HG02588 (cell line): ENCODE measurements at regions not wholly inside any gene's neighbourhood (a gene's known extent, or its start where the extent isn't known, plus 50 kb on each side); places are given as distances from the start of the nearest gene placed in this dataset.
"Not testable (repeated sequence)": the region's sequence is repeated elsewhere in the genome, so short reads cannot be mapped to it uniquely, and the experiment has no call there.

Source experiments
- ATAC-seq: cut with Tn5 transposase; IDR thresholded peaks from one replicate; pipeline ENCODE4 v1.9.1; 2021; ENCODE audit warnings: mild to moderate bottlenecking, moderate library complexity; ENCODE audit not compliant: unreplicated experiment

DNA sequence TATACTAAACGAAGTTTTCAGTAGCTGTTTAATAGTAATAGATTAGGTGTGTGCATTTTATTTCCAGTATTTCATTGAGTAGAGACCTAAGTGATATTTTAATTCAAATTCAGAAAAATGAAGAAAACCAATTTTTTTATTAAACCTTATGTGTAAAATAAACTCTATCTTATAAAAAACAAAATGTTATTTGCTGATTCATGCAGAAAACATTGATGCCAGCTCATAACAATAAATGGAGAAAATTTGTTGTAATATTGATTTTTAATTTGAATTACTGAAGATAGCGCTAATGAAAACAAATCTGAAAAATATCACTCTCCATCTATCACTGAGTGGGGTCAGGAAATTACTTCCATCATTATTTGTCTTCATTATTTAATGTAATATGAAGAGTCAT lies 1177.8 kb upstream of the SEMA6A start:
- no peak for ATAC-seq

DNA sequence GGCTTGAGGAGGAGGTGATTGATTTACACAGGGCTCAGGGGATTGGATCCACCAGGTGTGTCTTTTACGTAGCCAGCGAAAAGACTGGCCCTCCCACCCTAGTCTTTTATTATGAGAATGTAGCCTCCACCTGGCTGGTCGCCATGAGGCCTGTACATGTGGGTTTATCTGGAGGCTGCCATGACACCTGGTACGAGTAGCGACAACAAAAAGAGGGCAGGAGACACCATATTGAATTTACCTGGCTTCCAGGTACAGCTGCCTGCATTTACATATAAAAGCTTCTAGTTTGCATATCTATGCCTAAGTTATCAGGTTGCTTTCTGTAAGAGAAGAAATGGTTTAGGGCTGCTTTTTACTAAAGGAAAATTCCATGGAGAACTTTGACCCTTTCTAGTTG lies 1173.7 kb upstream of the SEMA6A start:
- ATAC-seq: no peak

DNA sequence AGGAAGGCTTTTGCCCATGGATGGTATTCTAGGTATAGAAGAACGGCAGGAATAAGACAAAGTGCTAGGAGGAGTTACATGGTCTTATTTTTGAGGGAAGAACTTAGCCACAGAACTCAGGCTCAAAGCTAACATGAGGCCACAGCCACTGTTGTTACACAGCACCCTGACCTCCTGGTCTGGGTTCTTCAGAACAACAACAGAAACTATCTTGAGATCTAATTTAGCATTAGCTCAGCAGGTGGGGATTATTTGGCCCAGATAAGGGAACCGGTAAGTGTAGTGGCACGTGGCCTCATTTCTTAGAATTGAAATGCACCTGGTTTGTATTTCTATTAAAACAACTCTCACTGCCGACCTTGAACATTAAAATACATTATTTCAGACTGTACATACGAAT lies 1168.7 kb upstream of the SEMA6A start:
- no peak for ATAC-seq

DNA sequence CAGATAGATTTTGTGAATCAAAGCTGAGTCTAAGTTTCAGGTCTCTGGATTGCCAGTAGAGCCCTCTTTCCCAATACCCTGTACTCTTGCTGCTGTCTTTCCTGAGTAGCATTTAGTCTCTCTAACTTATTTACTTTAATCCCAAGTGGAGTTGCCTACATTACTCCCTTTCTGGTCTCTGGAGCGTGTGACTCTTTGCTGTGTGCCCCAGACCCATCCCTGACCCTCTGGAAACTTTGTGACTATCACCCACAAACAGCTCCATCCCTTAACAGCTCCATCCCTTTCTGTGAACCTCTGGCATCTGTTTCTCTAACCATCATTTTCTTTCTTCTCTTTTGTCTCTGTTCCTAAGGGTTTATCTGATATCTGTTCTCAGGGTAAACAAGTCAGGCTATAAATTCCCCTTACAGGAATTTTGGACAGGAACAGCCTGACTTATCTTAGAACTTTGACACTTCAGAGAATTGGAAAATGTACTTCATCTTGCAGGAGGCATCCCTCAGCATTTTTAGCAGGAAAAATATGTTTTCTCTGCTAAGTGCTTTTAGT lies 1167.1 kb upstream of the SEMA6A start:
- no peak for ATAC-seq

DNA sequence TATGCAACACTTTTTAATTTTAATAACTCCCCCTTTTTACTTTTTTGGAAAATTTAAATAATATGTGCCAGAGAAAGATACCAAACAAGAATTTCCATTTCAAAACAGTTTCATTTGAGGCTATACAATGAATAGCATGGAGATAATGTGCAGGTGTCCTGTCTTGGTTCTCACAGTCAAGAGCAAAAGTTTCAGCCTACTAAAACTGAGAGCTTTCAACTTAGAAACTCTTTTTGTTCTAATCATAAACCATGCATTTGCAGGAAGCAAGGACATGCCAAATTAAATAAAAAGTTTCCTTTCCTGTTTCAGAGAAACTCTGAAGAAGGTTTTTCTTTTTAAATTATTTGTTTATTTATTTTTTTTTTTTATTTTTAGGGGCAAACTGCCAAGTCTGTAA lies 1165.6 kb upstream of the SEMA6A start:
- no peak for ATAC-seq

DNA sequence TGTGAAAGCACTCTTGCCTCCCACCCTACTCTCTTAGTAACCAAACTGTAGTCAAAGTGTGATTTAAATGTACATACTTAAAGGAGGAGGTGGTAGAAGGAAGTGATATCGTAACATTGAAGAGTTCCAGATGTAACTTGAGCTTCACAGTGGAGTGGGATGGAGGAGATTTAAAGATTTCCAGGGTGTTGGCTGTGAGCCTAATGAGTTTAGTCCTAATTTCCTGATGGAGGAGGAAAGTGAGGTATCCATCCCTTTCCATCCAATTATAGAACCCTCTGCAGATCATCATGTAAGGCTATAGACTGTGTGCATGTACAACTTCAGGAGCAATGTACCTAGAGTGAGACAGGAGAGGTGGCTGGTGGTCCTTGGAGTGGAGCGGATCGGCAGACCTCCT lies 1163.9 kb upstream of the SEMA6A start:
- no peak for ATAC-seq

DNA sequence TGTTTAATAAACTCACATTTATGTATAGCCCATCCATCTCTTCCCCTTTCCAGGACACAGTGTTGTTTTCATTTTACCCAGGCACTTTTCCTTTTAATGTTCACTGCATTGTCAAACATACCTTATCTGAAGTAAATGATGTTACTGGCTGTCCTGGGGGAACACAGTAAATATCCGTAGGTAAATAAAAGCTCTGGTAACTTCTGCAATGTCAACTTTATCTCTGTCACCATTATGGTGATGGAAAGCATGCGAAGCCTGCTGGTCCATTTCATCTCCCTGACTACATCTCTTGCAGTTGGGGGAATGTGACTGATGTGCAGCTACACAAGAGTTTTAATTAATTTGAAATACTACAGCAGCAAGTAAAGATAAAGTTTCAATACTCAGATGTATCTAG lies 1162.1 kb upstream of the SEMA6A start:
- no peak for ATAC-seq

DNA sequence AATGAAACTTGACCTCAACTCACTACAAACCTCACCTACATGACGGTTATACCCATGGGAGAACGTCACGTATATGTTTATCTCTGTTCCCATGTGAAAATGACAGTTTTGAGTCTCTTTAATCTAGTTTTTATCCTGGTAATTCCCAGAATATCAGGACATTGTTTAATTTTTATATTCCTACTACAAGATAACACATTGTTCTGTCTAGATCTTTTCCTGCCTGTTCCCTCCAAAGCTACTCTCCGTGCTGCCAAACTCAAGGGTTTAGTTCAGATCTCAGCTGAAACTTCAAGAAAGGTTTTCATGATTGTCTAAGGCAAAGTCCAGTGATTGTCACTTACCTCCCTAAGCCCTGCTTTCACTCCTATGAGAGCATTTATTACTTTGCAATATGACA lies 1159.4 kb upstream of the SEMA6A start:
- no peak for ATAC-seq

DNA sequence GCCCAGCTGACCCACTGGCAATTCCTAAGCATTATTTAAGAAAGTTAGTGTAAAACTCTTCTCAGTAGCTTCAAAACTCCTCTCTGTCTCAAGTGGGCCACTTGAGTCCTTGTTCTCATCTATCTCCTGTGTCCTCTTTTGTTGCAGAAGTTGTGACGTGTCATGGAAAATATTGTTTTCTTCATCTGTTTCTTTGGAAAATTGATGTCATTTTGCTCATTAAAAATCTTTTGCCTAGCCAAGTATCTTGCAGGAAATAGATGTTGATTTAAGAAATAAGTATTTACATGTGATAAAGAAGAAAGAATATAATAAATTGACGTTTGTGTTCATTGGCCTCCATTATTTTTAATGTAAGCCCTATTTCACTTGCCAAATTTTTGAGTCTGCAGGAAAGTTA lies 1158.4 kb upstream of the SEMA6A start:
- no peak for ATAC-seq

DNA sequence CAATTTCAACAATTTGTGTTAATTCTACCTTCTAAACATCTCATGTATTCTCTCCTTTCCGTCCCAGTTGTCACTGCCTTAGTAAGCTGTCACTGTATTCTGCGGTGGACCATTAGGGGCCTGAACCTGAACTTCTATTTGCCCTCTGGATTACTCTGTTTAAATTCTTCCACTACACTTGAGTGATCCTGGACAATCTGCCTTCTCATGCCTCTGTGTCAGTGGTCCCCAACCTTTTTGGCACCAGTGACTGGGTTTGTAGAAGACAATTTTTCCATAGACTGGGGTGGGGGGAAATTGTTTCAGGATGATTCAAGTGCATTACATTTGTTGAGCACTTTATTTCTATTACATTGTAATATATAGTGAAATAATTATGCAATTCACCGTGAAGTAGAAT lies 1157.6 kb upstream of the SEMA6A start:
- no peak for ATAC-seq

DNA sequence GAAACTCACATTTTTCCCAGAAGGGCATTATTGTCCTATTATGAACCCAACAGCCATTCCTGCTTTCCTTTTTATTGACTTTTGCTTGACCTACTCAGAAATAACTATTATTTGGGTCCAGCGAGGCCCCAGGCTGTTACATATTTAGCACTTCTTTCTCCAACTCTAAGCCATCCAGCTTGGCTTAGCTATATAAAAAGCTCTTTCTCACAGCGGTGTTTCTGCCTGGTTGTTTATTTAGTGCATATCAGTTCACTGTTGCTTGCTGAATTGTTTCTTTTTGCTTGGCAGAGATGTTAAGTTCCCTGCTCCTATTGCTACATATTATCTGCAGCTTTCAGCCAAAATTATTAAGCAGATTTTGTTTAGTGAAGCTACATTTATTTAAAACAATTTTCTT lies 1156.8 kb upstream of the SEMA6A start:
- no peak for ATAC-seq

DNA sequence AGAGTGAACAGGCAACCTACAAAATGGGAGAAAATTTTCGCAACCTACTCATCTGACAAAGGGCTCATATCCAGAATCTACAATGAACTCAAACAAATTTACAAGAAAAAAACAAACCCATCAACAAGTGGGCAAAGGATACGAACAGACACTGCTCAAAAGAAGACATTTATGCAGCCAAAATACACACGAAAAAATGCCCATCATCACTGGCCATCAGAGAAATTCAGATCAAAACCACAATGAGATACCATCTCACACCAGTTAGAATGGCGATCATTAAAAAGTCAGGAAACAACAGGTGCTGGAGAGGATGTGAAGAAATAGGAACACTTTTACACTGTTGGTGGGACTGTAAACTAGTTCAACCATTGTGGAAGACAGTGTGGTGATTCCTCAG lies 1146.2 kb upstream of the SEMA6A start:
- not testable (repeated sequence) for ATAC-seq

DNA sequence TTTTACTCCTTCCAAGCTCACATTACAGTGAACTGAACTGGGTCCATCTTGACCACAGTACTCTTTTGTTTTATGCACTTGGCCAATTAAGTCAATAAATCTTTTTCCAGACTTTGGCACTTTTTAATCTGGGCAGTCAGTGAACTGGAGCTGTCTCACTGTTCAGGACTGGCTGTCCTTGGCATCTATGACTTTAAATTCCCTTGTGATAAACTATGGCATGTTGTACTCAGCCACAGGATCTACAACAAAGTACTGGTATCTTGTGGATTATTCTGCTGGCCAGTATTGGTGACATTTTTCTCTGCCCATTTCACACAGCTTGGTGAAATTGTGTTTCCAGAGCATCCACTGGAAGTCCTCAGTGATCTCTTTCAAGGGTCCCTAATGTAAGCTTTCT lies 1144.8 kb upstream of the SEMA6A start:
- ATAC-seq: no peak

DNA sequence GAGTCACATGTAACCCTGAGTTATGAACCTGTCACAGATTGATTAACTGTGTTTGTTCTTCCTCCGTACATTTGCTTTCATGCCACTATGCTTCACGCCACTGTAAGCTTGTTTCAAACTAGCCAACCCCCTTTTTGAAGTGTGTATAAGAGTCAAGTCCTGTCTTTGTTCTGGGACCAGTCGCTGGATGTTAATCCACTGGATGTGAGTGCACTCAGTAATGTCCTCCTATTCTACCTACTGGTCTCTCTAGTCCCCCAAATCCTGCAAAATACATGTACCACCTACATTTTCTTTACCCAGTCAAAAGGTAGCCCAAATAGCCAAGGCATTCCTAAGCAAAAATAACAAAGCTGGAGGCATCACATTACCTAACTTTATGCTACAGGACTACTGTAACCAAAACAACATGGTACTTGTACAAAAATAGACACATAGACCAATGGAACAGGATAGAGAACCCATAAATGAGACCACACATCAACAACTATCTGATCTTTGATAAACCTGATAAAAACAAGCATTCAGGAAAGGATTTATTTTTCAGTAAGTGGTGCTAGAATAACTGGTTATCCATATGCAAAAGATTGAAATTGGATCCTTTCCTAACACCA lies 1139.1 kb upstream of the SEMA6A start:
- ATAC-seq: no peak

DNA sequence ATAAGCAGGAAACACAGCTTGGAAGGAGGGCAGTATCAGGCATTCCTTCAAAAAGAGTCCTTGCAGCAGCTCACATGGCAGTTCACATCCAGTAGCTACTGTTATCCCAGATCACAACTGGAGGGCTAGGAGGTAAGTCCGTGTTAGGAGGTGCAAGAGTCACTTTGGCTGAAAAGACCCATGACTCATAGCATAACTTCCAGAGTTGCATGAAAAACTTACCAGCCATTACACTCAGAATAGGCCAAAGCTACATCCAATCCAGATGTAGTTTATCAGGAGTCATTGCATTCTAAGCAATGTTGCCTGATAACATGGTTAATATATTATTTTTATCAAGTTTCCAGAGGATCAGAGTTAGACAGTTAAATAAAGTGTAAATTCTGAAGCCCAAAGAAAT lies 1126.4 kb upstream of the SEMA6A start:
- ATAC-seq: no peak

DNA sequence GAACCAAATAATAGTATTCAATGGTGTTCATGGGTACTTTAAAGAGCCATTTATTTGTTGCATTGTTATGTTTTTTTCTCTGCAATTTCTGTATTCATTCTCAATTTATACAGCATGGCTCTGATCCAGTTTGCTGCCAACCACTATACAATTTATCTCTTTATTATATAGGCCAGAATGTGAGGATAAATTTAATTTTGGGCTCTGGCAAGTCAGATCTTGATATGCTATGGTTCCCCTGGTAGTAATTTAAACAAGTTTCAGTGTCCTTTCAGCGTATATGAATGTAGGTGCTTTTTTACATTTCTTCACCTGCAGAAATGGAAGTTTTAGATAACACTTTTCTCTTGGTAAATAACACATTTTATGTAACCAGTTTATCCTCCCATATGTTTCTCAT lies 1118.0 kb upstream of the SEMA6A start:
- no peak for ATAC-seq

DNA sequence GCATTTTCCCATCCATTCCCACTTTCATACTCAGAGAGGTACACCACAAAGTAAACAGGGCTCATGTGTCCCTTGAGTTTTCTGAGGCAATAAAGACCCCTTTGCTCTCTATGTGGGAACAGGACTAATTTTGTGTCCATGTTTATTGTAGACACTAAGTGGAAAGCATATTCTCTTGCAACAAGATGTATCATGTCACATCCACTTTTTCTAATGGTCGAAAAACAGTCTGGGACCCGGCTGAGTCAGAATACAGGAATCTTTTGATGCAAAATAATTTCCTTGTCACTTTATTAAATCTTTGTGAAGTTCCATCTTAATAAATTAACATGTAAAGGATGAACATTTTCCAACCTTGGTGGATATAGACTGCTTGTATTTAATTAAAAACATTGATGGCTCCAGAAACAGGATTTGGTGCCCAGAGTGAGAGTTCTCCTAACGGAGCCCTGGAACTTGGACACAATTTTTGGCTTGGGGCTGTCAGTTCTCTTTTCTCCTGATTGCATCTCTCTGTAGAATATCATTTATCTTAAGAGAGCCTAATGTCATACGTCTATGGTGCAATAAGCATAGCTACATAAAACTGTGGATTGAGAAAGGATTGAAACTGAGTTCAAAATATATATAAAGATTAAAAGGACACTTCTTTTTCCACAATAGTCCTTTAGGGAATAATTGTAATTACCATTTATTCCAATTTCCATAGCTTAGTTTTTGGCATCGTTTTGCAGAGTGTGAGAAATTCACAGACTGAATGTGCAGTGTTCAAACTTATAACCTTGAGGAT lies 1116.7 kb upstream of the SEMA6A start:
- no peak for ATAC-seq

DNA sequence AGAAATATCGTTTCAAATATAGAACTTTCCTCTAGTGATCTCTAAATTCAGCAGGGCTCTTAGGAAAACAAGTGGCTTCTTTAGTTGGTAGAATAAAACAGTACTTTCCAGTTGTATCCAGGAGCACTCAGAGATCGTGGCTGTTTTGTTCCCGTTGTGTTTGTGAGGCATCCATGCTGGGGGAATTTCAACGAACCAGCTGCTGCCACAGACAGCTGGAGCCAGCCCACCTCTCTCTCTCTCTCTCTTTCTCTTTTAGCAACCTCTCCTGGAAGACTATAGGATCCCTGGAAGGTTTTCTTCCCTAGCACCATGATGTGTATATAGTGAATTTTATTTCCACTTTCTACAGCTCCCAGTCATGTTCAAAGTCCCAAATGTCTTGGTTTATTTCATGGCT lies 1116.0 kb upstream of the SEMA6A start:
- no peak for ATAC-seq

DNA sequence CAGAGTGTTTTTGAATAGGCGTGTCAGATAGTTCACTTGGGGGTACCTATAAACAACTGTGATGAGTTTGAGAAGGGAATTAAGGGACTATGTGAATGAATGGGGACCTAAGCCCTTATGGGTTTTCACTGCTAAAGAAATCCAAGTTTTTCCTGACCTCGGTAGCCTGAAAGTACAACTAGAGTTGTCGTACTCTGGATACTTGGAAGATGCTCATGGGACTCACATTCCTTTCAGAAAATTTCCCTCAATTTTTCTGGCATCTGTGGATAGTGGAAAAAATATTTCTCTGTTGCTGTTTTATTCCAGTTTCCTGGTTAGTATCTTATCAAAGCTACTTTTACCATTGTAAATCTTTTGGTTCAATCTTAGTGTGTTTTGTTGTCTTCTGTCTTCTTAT lies 1112.3 kb upstream of the SEMA6A start:
- ATAC-seq: no peak

DNA sequence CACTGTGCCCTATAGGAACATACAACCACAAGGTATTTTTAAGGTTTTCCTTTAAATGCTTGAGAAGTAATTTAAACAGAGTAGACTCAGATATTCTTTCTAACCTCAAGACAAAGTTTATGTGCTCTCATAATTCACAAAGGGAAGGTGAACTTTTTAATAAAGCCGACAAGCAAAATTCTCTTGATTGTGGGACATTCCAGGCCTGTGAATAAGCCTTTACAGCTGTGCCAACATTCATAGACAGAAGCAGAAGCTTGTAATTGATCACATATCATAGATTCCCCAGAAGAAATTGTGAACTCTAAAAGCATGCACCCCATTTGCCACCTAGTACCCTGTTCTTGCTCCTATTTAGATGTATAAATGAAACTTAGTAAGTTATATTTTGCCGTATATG lies 1107.8 kb upstream of the SEMA6A start:
- no peak for ATAC-seq

DNA sequence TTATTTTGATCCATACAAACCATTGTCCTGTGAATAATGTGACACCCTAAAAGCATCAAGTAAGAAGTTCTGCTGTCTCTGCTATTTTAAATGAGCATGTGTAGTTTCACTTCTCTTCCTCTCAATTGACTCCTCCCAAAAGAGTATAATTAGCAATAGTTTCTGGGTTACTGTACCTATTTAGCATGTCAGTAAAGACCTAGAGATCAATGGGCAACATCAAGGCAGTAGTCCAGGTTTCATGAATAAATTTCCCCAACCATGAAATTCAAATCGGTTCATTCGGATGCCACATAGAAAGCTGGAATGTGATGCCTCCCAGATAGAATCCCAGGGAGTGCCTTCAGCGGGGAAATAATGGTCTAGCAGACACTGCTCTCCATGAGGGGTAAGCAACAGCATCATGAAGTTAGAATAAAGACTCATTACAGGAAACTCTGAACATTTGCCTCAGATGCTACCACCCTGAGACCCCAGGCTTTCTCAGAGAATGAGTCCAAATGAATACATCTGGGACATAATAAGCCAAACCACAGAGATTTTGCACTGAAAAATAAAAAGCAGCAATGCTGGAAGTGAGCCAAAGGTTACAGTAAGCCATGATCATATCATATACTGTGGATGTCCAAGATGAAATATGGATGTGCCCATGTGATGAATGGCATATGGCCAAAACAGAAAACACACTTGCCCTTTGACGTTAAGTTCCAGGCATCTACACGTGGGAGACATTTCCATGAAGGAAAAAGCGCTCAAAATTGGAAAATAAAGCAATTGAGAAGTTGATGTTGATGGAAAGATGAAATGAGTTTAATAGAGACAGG lies 1107.0 kb upstream of the SEMA6A start:
- no peak for ATAC-seq

DNA sequence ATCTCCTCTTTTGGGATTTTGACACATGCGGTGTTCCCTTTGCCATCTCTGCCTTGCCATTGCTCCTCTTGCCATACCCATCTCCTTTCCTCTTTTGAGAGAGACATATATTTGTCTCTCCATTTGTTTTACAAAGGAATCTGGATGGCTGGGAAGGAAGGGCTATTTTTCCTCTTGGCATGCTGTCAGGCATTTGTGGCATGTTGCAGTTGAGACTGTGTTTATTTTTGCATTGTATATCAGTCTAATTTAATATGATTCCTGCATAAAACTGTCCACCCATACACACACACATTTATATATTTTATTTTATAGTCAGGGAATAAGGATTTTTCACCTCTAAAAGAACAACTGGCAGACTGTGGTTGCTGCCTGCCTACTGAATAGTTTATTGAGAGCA lies 1105.8 kb upstream of the SEMA6A start:
- ATAC-seq: no peak
